ENCODE measurements at regions not wholly inside any gene's neighbourhood (a gene's known extent, or its start where the extent isn't known, plus 50 kb on each side); places are given as distances from the start of the nearest gene placed in this dataset.
A peak's percentile ranks its signal among the peaks of the same experiment; 100 is the strongest.
"Not testable (repeated sequence)": the region's sequence is repeated elsewhere in the genome, so short reads cannot be mapped to it uniquely, and the experiment has no call there.

DNA sequence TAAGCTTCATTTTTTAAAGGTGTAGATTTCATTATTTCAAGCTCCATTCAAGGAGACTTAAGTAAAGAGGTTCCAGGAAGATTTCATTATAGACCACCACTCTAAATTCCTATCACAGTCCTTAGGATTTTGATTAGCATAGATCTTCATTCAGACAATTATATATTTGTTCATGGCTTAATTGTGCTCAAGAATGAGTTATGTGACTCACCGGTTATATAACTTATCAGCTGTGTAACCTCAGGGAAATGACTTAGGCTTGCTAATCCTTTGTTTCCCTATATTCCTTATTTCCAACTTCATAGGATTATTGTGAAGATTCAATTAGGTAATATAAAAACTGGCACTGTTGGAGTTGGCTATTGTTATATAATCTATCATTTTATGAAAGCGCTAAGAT, 632.8 kb upstream of the SPRY2 start:
- no peak for DNase-seq

DNA sequence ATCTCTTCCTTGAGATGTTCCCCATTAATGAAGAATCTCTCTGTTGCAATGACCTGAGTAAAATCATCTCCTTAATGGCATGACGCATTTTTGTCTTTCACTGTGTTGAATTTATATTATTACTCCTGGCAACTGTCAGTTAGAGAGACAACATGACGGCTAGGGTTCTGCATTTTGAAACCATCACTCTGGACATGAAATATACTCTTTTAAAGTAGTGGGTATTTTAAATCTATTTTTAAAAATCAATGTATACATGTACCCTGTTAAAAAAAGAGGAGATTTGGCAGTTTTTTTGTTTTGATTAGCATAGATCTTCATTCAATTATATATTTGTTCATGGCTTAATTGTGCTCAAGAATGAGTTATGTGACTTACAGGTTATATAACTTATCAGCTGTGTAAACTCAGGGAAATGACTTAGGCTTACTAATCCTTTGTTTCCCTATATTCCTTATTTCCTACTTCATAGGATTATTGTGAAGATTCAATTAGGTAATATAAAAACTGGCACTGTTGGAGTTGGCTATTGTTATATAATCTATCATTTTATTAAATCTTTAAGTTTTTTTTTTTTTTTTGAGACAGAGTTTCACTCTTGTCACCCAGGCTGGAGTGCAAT, 632.0 kb upstream of the SPRY2 start:
- no peak for DNase-seq

DNA sequence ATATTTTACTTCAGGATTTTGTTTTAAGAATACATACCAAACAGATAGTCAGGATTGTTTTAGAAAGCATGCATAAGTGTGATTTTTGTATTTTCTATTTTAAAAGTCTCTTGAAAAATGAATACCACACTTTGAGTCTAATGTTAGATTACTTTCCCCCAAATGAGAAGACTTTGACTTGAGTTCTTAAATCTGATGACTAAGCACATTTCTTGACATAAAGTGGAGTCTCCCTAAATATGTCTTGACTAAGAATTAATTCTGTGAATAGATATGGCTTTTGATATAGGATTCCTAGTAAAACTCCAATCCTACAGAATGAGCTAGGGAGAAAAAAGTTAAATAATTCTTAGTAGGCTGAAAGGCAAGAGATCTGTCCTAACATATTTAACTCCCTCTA, 624.2 kb upstream of the SPRY2 start:
- DNase-seq: no peak

DNA sequence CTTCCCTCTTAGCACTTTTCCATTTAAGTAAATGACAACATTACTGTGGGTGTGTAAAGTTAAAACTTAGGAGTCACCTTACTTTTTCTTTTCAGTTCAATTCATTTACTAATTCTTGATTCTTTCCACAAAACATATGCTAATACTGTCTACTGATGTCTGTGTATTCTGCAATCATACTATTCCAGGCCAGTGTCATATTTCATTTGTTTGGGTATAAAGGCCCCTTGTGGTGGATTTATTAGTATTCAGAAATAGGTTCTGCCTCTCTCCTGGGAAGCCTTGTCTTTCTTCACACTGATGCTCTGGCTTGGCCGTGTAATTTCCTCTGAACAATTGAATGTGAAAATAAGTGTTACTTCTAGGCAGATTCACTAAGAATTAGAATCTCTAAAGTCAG, 621.9 kb upstream of the SPRY2 start:
- no peak for DNase-seq

DNA sequence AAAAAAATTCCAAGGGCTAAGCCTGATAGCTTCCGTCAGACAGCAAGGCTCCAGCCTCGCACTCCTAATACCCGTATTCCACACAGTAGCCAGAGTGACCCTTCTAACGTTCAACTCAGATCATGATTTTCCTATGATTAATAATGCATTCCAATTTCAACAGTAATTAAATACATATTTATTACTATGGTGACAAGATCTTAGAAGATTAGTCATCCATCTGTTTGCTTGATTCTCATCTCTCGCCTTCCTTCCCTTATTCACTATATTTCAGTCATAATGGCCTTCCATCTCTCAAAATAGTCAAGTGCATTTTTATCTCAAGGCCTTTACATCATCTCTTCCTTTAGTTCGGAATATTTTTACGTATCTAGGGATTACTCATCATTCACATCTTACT, 621.2 kb upstream of the SPRY2 start:
- no peak for DNase-seq

DNA sequence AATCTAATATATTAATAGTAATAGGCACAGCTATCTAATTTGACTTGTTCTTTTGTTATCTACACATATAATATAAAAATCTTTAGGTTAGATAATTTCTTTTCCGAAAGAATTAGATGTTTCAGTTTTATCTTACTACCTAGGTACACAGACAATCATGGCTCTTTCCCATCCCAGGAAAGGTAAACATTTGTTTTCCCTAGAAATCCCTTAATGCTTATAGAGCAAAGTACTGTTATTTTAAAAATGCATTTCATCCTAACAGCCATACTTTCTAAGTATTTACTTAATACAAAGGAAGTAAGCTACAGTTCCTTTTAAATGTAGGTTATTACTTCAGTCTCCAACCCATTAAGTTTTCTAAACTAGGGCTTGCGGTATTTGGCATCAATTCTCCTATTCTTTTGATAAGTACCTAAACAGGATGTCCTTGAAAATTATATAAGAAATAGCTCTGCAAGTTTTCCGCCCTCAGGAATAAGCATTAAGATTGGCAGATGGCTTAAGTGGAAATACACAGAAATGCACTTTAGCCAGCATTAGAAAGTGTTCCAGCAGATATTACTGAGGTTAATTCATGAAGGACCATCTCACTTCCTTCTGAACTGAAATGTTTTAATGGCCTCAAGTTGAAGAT, 616.2 kb upstream of the SPRY2 start:
- DNase-seq: no peak

DNA sequence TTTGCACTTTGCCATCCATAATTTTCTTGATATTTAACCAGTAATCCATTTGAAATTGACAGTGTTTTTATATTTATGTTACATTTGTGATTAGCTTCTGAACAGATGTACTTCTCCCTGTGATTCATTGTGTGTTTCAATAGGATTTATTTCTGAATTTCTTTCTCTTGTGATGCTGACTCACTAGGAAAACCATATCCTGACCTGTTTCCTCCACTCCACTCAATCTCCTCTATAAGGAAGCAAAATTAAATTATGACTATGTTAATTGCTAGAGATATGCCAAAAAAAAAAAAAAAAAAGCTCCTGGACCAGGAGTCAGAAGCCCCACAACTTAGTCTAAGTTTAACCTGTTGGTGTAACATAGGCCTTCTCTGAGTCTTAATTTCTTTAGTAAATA, 614.6 kb upstream of the SPRY2 start:
- DNase-seq: no peak

DNA sequence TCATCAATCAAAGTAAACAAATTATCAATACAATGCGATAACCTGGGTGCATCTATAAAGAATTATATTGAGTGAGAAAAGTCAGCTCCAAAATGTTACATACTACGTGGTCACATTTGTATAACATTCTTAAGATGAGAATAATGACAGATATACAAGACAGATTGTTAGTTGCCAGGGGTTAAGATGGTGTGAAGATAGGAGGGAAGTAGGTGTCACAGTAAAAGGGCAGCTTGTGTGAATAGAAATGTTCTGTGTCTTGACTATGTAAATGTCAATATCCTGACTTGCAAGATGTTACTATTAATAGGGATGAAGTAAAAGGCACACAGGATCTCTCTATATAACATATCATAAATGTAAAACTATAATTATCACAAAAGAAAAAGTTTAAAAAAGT, 611.2 kb upstream of the SPRY2 start:
- no peak for DNase-seq

DNA sequence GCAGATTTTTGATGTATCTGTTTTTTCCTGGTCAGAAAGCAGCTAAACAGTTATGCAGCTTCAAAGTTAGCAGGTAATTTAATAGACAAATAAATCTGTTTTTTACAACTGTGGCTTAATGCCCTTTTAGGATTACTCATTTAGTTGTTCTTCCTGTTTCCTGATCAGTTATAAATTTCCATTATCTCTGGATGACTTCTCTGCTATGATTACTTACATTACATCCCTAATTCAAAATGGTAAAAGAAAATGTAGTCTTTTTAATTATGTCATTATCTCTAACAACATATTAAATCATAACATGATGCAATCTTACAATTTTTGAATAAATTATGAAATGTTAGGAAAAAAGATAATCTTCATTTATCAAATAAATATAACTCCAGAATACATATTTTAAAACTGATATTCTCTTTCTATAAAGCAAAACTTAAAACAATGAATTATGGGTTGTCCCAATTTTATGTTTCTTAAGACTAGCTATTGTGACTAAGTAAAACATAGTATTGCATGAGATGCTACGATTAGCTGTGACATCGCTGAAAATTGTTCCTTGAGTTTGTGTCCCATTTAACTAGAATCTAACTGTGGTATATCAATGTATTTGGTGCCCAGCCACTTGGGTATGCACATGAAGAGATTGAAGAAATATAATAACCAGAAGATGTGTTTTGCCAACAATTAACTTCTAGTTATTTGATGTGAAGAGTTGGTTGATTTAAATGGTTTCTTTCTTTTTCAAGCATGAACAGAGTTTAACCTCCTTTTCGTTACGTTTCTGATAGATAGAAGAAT, 605.3 kb upstream of the SPRY2 start:
- no peak for DNase-seq

DNA sequence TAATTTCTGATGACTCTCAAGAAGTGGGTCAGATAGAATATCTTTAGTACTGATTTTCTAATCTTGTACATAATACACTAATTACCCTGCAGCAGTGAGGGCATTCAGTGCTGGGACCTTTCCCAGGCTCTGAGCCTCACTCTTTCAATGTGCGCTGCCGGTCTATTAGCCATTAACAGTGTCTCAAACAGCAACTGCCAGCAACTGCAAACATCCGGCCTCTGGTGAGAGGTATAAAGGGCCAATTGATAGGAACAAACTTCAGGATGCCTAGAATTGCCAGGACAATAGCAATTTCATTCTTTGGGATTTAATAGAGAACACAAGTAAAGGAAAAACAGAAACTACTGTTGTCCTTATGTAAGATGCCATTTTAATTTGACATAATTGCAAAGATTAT, 604.4 kb upstream of the SPRY2 start:
- peak; percentile 20 for DNase-seq

DNA sequence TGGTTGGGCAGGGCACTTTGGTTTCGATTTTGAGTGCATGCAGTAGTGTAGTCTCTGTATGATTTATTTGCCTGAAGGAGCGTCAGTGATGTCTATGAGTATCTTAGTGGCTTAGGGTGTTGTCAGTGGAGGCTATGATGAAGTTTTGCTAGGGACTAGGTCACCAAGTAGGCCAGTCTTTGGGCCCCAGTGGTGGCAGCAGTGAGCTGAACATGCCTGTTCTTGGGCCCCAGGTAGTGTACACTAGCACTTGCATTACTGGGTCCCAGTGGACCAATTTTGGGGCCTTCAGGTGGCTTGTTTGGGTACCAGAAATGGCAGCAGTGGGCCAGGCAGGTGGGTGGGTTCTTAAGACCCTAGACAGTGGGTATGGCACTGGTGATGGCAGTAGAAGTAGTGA, 598.7 kb upstream of the SPRY2 start:
- no peak for DNase-seq

DNA sequence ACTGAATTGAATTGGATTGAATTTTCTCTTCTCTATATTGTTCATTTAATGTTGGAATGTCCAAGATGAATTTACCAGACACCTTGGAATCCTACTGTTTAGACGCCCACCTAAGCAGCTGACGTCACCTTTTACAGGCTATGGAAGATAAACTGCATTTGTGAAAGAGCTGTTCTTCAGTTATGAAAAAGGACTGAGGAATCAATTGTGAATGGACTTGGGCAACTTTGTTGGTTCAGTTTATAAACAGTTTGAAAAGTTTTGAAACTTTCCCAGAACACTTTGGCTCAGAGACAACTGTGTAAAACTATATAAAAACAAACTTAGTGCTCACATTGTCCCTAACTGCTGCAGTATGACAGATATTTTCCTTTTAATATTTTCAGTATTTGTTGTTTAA, 590.8 kb upstream of the SPRY2 start:
- no peak for DNase-seq

DNA sequence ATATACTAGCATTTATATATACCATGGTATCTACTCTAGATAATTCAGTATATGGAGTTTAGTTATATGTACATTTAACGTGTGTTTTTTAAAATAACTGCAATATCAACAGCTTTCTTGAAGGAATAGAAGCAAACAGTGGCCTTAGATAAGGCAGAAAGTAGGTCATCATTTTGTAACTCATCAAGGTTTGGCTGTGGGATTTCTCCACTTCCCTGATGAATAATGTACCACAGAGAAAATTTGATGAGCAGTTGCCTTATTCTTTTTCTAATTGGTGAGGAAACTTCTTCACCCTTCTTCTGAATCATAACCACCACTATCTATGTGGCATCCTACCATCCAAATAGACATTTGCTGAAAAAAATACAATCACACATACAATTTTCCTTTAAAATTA, 590.2 kb upstream of the SPRY2 start:
- no peak for DNase-seq

DNA sequence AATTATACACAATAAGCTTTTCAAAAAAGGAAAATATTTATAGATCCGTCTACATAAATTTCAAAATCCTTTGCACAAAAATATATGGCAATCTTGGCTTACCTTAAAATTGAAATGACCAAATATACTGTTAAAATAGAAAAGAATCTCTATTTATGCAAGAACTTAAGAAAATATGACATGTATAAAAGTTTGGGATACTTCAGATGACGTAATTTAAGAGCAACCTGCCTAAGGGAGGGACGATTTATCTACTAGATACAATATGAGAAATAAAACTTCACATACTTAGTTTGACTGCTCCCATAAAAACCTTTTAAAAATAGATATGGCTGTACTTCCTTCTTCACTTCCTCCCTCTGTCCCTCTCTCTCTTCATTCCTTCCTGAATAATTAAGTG, 587.3 kb upstream of the SPRY2 start:
- no peak for DNase-seq

DNA sequence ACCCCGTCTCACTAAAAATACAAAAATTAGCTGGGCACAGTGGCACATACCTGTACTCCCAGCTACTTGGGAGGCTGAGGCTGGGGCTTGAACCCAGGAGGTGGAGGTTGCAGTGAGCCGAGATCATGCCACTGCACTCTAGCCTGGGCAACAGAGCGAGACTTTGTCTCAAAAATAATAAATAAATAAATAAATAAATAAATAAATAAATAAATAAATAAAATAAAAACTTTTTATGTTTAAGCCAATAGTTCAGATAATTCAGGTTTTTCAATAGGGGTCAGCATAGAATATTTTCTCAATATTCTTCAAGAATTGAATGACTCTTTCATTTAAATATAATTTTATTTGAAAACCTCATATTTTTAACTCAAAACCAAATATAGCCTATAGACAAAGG, 585.1 kb upstream of the SPRY2 start:
- DNase-seq: not testable (repeated sequence)

DNA sequence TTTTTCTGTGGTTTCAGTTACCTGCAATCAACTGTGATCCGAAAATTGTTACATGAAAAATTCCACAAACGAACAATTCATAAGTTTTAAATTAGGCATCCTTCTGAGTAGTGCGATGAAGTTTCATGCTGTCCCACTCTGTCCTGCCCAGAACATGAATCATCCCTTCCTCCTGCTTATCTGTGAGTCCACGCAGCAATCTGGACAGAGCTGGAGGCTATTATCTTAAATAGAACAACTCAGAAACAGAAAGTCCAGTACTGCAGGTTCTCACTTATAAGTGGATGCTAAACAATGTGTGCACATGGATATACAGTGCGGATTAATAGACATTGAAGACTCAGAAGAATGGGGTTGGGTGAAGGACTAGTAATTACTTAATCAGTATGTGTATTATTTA, 583.7 kb upstream of the SPRY2 start:
- no peak for DNase-seq

DNA sequence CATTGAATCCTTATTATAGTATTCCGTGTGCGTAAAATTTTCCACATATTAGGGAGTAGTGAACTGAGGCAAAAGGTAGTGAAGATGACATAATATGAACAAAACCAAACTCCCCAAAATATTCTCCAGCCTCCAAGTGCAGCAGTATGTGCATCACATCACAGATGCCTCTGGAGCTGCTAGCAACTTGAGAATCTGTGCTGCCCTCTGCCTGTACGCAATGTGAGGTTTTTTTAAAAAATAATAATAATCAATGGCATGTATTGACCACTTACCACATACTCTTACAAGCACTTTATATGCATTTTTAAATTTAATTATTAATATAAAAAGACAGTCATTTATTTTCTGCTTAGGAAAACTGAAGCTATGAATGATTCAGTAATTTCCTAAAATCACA, 583.0 kb upstream of the SPRY2 start:
- DNase-seq: no peak

DNA sequence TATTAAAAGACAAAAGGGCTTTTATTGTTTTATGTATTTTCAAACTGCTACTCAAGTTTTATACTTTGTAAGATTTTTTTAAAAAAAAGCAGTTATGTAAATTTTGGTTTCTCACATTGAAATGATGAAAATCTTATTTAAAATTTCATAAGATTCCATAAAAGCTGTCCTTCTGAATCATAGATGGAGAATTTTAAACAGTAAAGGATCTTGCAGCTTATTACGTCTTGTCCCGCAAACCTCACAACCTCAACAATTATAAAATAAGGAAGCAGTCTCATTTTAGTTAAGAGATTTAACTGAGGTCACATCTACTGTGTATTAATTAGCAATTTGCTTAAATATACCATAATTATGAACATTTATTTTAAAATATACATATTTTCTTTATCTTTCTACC, 581.0 kb upstream of the SPRY2 start:
- no peak for DNase-seq

DNA sequence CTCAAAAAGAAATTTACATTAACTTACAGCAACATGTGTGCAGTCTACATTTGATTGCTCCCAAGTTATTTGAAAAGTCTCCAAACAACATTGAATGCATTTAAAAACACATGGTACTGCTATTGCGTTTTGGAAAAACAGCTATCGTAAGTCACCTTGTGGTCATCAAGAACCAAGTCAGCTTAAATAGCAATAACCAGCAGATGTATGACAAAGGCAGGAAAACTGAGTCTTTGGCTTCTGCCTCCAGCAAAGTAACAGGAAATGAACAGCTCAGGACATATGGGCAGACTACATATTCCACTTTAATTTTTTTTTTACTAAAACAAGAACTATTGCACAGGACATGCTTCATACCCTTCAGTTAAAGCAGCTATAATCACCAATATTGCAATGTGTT, 580.6 kb upstream of the SPRY2 start:
- DNase-seq: no peak

DNA sequence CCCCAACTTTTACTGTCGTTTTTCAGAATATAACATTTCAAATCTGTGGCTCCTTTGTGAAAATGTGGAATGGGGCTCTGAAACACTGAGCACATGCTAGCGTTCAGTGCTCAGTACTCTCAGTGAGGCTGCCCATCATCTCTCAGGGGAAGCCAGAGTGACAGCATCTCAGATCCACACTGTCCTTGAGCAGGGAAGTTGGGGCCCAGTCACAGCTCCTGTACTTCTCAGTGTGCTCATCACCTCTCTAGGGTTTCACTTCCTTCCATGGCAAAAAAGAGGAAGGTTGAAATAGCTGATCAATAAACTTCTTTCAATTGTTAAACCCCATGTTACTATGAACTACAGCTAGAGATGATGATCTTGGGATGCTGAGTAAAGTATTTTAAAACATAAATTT, 565.9 kb upstream of the SPRY2 start:
- no peak for DNase-seq

DNA sequence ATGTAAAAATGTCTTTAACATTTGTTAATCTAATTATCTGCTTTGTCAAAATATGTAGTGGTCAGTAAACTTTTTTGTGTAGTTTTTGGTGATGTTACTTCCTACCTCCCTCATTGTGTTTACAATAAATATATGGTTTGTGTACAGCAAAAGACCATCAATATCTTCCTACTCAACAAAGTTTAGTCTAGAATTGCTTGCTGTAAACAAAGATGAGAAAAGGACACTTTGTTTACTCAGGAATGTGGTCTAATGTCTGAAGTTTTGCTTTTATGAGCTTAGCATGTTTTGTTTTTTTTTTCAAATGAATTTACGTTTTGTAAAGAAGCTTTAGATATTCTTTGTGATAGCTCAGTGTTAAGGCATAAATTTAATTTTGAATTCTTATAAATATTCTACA, 563.5 kb upstream of the SPRY2 start:
- no peak for DNase-seq

DNA sequence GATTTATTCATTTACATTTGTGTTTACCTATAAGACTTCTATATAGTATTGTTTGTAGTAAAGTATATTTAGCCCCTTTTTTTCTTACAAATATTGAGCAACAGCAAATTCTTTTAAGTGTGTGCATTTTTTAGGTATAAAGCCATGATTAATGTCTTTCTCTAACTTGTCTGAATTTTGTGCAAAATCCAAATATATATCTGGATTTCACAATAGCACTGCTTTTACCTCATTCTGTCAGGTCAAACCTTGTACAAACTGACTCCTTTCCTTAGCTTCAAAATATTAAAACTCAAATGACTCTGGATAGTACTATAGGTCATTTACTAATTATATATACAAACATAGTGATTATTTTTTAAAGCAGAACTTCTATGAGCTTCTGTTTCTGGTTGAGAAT, 563.0 kb upstream of the SPRY2 start:
- DNase-seq: no peak

DNA sequence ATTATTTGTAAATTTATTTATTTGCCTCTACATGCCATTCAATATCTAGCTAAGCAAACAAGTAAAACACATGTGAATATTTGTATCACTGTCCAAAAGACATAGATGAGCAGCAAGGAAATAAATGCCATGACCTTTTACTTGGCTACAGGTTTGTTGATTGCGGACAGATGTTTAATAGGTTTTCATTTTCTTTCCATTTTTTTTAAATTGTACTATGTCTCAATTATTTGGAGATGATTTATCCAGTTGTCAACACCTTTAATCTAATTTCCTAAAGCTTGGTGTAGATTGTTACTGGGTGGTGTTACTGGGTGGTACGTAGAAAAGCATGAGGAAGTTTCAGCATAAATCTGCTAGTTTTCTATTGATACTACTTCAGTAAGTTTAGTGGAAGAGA, 560.6 kb upstream of the SPRY2 start:
- no peak for DNase-seq

DNA sequence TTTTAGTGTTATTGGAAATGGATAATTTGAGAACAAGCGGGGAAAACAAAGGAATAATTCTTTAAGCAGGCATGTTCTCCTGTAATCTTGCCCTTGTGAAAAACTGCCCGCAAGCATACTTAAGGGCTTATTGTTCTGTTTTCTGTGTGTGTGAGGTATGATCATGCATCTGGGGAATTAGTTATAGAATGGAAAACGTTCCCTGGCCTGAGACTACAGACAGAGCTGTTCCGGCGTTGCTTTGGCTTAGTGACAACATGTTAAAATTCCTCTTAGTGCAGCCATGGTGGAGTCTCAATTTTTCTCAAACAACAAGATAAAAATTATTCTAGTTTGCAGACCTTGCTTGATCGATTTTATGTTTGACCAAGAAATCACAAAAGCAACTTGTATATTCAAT, 560.2 kb upstream of the SPRY2 start:
- peak; percentile 72 for DNase-seq

DNA sequence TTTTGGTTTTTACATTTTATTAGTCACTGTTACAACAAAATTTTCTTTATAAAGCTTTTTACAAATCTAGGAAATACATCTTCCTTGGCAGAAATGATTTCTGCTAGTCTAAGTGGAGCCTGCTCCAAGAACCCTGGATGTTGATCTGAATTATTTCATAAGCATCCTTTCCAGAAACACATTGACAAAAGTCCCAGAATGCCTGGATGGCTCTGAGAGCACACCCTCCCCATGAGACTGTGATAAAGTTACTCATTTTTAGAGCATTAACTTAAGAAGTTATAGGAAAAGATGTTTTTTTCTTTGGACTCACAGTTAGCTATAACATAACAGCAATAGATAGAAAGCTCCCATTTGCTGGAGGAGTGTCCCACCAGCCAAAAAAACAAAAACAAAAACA, 559.6 kb upstream of the SPRY2 start:
- DNase-seq: peak; percentile 53
